ENCODE measurements at regions not wholly inside any gene's neighbourhood (a gene's known extent, or its start where the extent isn't known, plus 50 kb on each side); places are given as distances from the start of the nearest gene placed in this dataset.

- Histone ChIP-seq H3K23ac (ENCODE audit: insufficient read length) (no peak overlapping the region), H2BK20ac (ENCODE audit: low read length) (no peak overlapping the region), H3K36me3 (ENCODE audit: control insufficient read depth in 2 of 4, insufficient read depth in 4 of 4, low read length in 3 of 4) (no peaks in the 10 kb centered on the region), H3K4me1 (replicated peaks in 1 of 4; ENCODE audit: control insufficient read depth in 3 of 4, insufficient read depth in 4 of 4, low read length in 3 of 4) (peaks cover 0 to 4% (median 0%) of the 10 kb centered on the region in 4 experiments; a peak in 1 of 7 replicates), H4K5ac (ENCODE audit: insufficient read length, low read depth, low read length) (no peak overlapping the region), H3K9me3 (ENCODE audit: insufficient read depth in 2 of 2, low read depth in 1 of 2, low read length in 1 of 2) (no peaks in the 10 kb centered on the region), H2AFZ (ENCODE audit: low read length) (no peak overlapping the region), H3K23me2 (ENCODE audit: low read depth, low read length) (no peaks in the 10 kb centered on the region), H3K4me2 (ENCODE audit: insufficient read depth in 1 of 2, low read depth in 2 of 2, low read length in 2 of 2) (no peak overlapping the region), H4K8ac (ENCODE audit: extremely low read depth, insufficient read depth, low read length) (no peak overlapping the region), H3K4me3 (ENCODE audit: extremely low read depth in 1 of 4, insufficient read depth in 2 of 4, low read depth in 3 of 4, low read length in 4 of 4) (no peak overlapping the region), H3K79me1 (ENCODE audit: low read depth, low read length) (no peaks in the 10 kb centered on the region), H3K4ac (replicated peaks; ENCODE audit: insufficient read length, low read depth, low read length) (no peak overlapping the region), H2AK5ac (ENCODE audit: low read depth, low read length) (no peak overlapping the region), H2BK5ac (ENCODE audit: low read depth, low read length) (no peak overlapping the region), H4K91ac (replicated peaks; ENCODE audit: insufficient read length, low read length) (no peak overlapping the region), H3K56ac (replicated peaks; ENCODE audit: insufficient read length, low read depth, low read length) (no peak overlapping the region), H2BK15ac (ENCODE audit: low read length) (no peak overlapping the region), H3K27me3 (replicated peaks in 1 of 4; ENCODE audit: control insufficient read depth in 3 of 4, extremely low read depth in 1 of 4, insufficient read depth in 3 of 4, low read length in 3 of 4) (no peaks in the 10 kb centered on the region), H2BK120ac (replicated peaks; ENCODE audit: low read depth, low read length) (no peak overlapping the region), H3K14ac (ENCODE audit: insufficient read length) (no peak overlapping the region), H3K18ac (ENCODE audit: extremely low read depth, low read length) (no peak overlapping the region), H3K79me2 (ENCODE audit: control insufficient read depth in 1 of 2, insufficient read depth in 2 of 2, low read length in 2 of 2) (no peaks in the 10 kb centered on the region), H4K20me1 (replicated peaks in 1 of 2; ENCODE audit: control insufficient read depth in 1 of 2, insufficient read depth in 2 of 2, low read length in 2 of 2) (no peaks in the 10 kb centered on the region), H3K9ac (replicated peaks in 1 of 4; ENCODE audit: extremely low read depth in 1 of 4, low read depth in 3 of 4, low read length in 3 of 4) (no peak overlapping the region), H2BK12ac (ENCODE audit: low read depth, low read length) (no peak overlapping the region), H3K27ac (ENCODE audit: low read depth, low read length) (no peak overlapping the region)
- DNase-seq (ENCODE audit: low read depth in 1 of 2, low spot score in 2 of 2) (no peak), FAIRE-seq (no peak)
- 86% methylated on average over 8 of the region's 8 CpGs; no CpG with 5 or more reads in 1 of the 2 experiments for WGBS, 2 experiments (ENCODE audit: extremely low coverage in 1 of 2, insufficient coverage in 1 of 2, insufficient read length in 1 of 2, insufficient replicate concordance in 2 of 2, low coverage in 1 of 2, low lambda C conversion rate in 2 of 2, missing lambda C conversion rate in 1 of 2)
- TF ChIP-seq POU5F1 (IDR thresholded peaks at IDR 0.05; ENCODE audit: low read depth, low read length) (no peak), CREB1 (IDR thresholded peaks at IDR 0.05) (no peak), CBX5 (IDR thresholded peaks at IDR 0.05; ENCODE audit: low read depth, low read length) (no peak), JUN (IDR thresholded peaks at IDR 0.05; ENCODE audit: low read depth, low read length) (no peak), EZH2 (IDR thresholded peaks at IDR 0.05; ENCODE audit: low read depth, low read length, severe bottlenecking) (no peak), NANOG (IDR thresholded peaks at IDR 0.05; ENCODE audit: insufficient read depth, low read depth, low read length, poor library complexity, severe bottlenecking) (no peak), SIRT6 (IDR thresholded peaks at IDR 0.05; ENCODE audit: low read length) (no peak), CBX8 (IDR thresholded peaks at IDR 0.05; ENCODE audit: borderline replicate concordance, low read depth, low read length) (no peak), SAP30 (IDR thresholded peaks at IDR 0.05; ENCODE audit: insufficient read depth, insufficient replicate concordance, low read length) (no peak)
- CTCF ChIA-PET (ENCODE audit: partially characterized antibody): interaction anchor here (0.6 to 1.5 kb wide), 6 partner anchors 11 to 143 kb away, joined by 3 to 5 read pairs (median 3); no protein-coding TSS in a partner anchor
- POLR2A ChIA-PET (ENCODE audit: partially characterized antibody): no interaction called here
Measured at GRCh38 chr3:27610800-27611525, 111.2 kb downstream of the EOMES start.

Measured in H1 (cell line).